Tibial nerve (tissue), 4 donors: ENCODE measurements at regions not wholly inside any gene's neighbourhood (a gene's known extent, or its start where the extent isn't known, plus 50 kb on each side); places are given as distances from the start of the nearest gene placed in this dataset.
A peak's percentile ranks its signal among the peaks of the same experiment; 100 is the strongest.
"Not testable (repeated sequence)": the region's sequence is repeated elsewhere in the genome, so short reads cannot be mapped to it uniquely, and the experiment has no call there.

Experiments
- DNase-seq, 2 donors: peaks; one replicate each; pipeline ENCODE4 v3.0.0-alpha.2; 2019; ENCODE audit warnings: low spot score in 2 of 2
- H3K27ac ChIP-seq, 4 donors: fragments of 200-600 bp; sonication (generic) in 3 of 4; one replicate each; pipeline ENCODE4 v1.5.1; 2017 to 2019; ENCODE audit warnings: mild to moderate bottlenecking in 1 of 4
- H3K27me3 ChIP-seq, 2 donors: fragments of 200-600 bp; sonication (generic) in 1 of 2; one replicate each; pipeline versions ENCODE4 v1.5.1 to v1.6.0; 2017 to 2019
- H3K36me3 ChIP-seq, 3 donors: fragments of 200-600 bp; sonication (generic); one replicate each; pipeline ENCODE4 v1.5.1; 2018 to 2019
- H3K4me1 ChIP-seq, 4 donors: fragments of 200-600 bp; sonication (generic) in 3 of 4; one replicate each; pipeline ENCODE4 v1.5.1; 2017 to 2019
- H3K4me3 ChIP-seq, 4 donors: fragments of 200-600 bp; sonication (generic) in 3 of 4; one replicate each; pipeline ENCODE4 v1.5.1; 2017 to 2019; ENCODE audit warnings: mild to moderate bottlenecking in 1 of 4, moderate library complexity in 1 of 4
- H3K9me3 ChIP-seq, 4 donors: fragments of 200-600 bp; sonication (generic) in 3 of 4; one replicate each; pipeline ENCODE4 v1.5.1; 2017 to 2019
- EP300 ChIP-seq, 2 donors: sonication (generic); formaldehyde crosslinking; IDR thresholded peaks; one replicate each; pipeline ENCODE4 v1.6.1; 2017; ENCODE audit warnings: antibody characterized with exemption in 2 of 2, mild to moderate bottlenecking in 1 of 2
- POLR2A ChIP-seq, 2 donors: fragments of 450-650 bp; IDR thresholded peaks; one replicate each; pipeline ENCODE4 v1.6.1; 2017; ENCODE audit warnings: antibody characterized with exemption in 2 of 2, mild to moderate bottlenecking in 2 of 2, moderate library complexity in 2 of 2
- WGBS, 2 donors: methylation state at CpG; one replicate each; pipeline ENCODE4 v1.1.5; 2018; 5-methylcytosine and 5-hydroxymethylcytosine counted together
- TF ChIP-seq, protein P1 (sequence below), 5 experiments: fragments of 200-600 bp in 3 of 5; fragments of 450-650 bp in 2 of 5; sonication (generic) in 3 of 5; IDR thresholded peaks; one replicate each; pipeline ENCODE4 v1.5.1; 2016 to 2019; ENCODE audit warnings: antibody characterized with exemption in 5 of 5, mild to moderate bottlenecking in 3 of 5, moderate library complexity in 2 of 5

DNA sequence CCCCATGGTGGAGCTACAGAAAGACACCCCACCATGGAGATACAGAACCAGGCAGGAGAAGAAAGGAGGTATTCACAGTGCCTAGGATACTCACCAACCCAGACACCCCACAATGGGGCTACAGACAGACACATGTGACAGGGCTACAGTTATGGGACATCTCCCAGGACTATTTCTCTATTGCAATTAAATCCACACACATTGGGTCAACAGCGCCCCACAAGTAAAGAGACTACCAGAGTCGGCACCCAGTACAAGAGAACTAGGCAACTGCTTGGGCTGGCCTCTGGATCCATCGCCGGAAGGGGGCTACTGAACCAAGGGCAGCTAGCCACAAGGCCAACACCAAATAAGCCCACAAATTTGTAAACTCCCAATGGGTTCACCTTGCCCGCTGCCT lies 310.1 kb upstream of the NCKAP5 start:
- Histone ChIP-seq H3K4me3 (no peak overlapping the region), H3K27ac (no peak overlapping the region), H3K27me3 (no peaks in the 10 kb centered on the region), H3K36me3 (no peaks in the 10 kb centered on the region), H3K9me3 (no peaks in the 10 kb centered on the region), H3K4me1 (no peaks in the 10 kb centered on the region)
- no peak for DNase-seq
- WGBS, 2 donors = 87 to 97% methylated on average over 3 to 5 of the region's 5 CpGs
- TF ChIP-seq EP300 (IDR thresholded peaks at IDR 0.05) (no peak), POLR2A (IDR thresholded peaks at IDR 0.05) (no peak)
- TF ChIP-seq, protein P1, sequence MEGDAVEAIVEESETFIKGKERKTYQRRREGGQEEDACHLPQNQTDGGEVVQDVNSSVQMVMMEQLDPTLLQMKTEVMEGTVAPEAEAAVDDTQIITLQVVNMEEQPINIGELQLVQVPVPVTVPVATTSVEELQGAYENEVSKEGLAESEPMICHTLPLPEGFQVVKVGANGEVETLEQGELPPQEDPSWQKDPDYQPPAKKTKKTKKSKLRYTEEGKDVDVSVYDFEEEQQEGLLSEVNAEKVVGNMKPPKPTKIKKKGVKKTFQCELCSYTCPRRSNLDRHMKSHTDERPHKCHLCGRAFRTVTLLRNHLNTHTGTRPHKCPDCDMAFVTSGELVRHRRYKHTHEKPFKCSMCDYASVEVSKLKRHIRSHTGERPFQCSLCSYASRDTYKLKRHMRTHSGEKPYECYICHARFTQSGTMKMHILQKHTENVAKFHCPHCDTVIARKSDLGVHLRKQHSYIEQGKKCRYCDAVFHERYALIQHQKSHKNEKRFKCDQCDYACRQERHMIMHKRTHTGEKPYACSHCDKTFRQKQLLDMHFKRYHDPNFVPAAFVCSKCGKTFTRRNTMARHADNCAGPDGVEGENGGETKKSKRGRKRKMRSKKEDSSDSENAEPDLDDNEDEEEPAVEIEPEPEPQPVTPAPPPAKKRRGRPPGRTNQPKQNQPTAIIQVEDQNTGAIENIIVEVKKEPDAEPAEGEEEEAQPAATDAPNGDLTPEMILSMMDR (IDR thresholded peaks at IDR 0.05) = no peak

DNA sequence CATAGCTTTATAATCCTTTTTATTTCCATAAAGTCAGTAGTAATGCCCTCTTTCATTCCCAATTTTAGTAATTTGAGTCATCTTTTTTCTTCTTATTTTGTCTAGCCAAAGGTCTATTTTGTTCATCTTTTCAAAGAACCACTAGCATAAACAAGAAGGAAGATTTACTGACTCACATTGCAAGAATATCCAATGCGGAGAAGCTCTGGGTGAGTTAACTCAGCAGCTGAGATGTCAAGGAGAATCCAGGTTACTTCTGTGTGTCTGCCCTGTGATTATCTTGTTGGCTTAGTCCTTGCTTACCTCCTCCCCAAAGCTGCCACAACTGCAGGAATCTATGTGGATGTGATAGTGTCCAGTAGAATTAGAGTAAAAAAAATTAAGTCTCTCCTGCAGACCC lies 311.4 kb upstream of the NCKAP5 start:
- Histone ChIP-seq H3K36me3 (no peaks in the 10 kb centered on the region), H3K9me3 (no peaks in the 10 kb centered on the region), H3K27me3 (no peaks in the 10 kb centered on the region), H3K4me1 (no peaks in the 10 kb centered on the region), H3K27ac (no peak overlapping the region), H3K4me3 (no peak overlapping the region)
- no peak for TF ChIP-seq EP300 (IDR thresholded peaks at IDR 0.05)
- TF ChIP-seq, protein P1 (IDR thresholded peaks at IDR 0.05) = no peak
- WGBS, 2 donors = 88 to 93% methylated on average over 1 of the region's 1 CpG
- no peak for DNase-seq

DNA sequence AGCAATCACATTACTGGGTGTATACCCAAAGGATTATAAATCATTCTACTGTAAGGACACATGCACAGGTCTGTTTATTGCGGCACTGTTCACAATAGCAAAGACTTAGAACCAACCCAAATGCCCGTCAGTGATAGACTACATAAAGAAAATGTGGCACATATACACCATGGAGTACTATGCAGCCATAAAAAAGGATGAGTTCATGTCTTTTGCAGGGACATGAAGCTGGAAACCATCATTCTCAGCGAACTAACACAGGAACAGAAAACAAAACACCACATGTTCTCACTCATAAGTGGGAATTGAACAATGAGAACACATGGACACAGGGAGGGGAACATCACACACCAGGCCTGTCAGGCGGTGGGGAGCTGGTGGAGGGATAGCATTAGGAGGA lies 313.9 kb upstream of the NCKAP5 start:
- 84 to 85% methylated on average over 4 of the region's 4 CpGs for WGBS, 2 donors
- H3K27ac ChIP-seq, H3K4me3 ChIP-seq, H3K27me3 ChIP-seq, H3K9me3 ChIP-seq, H3K4me1 ChIP-seq, H3K36me3 ChIP-seq, DNase-seq: not testable (repeated sequence)

DNA sequence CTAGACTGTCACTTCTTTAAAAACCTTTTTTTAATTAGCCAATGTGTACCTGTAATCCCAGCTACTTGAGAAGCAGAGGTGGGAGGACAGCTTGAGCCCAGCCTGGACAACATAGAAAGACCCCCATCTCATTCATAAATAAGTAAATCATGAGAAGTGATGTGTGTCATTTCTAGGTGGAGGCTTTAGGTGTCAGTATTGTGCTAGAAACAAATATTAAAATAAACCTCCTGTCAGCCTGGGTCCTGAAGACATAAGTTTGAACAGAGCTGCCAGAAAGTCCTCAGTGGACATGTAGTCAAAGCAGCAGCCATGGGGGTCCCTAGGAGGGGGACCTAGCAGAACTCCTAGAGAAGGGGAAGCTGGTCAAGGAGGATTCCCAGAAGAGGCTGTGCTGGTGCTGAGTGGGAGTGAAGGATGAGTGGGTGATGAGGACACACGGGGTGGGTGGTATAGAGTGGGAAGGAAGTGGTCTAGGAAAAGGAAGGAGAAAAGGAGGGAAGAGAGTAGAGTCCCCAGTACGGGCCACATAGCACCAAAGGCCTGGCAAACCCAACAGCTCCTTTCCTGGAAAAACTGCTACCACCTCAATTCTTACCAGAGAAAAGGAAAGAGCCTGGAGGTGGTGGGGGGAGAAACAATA lies 316.6 kb upstream of the NCKAP5 start:
- H3K4me3 ChIP-seq = no peak overlapping the region
- H3K36me3 ChIP-seq = no peaks in the 10 kb centered on the region
- H3K27ac ChIP-seq = no peak overlapping the region
- 56 to 59% methylated on average over 2 of the region's 2 CpGs for WGBS, 2 donors
- TF ChIP-seq EP300 (IDR thresholded peaks at IDR 0.05) (no peak), POLR2A (IDR thresholded peaks at IDR 0.05) (no peak)
- TF ChIP-seq, protein P1 (IDR thresholded peaks at IDR 0.05) = peak in 1 of 5 experiments; percentile 19
- no peak for DNase-seq
- no peaks in the 10 kb centered on the region for H3K9me3 ChIP-seq
- no peaks in the 10 kb centered on the region for H3K27me3 ChIP-seq
- H3K4me1 ChIP-seq = peaks cover 0 to 10% (median 4%) of the 10 kb centered on the region in 4 donors

DNA sequence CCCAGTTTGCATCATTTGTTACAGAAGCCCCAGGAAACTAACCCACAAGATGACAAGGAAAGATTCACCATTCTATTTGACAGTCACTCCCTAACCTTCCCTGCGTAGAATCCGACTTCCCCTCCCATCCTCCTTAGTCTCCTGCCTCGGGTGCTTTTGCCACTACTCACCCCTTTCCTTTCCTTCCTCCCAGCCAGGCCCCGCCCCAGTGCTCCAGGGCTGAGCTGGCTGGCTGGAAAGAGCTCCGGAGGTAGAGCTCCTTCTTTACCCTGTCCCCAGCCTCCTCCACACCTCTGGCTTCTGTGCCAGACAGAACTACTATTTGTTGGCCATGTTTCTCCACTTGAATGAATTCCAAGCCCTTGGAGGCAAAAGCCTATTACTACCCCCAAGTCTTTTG lies 317.6 kb upstream of the NCKAP5 start:
- Histone ChIP-seq H3K27me3 (no peaks in the 10 kb centered on the region), H3K36me3 (no peaks in the 10 kb centered on the region), H3K9me3 (no peaks in the 10 kb centered on the region), H3K4me3 (no peak overlapping the region), H3K27ac (no peak overlapping the region), H3K4me1 (peaks cover 0 to 10% (median 4%) of the 10 kb centered on the region in 4 donors)
- DNase-seq = no peak
- 57 to 64% methylated on average over 5 of the region's 5 CpGs for whole genome bisulfite sequencing, 2 donors
- TF ChIP-seq POLR2A (IDR thresholded peaks at IDR 0.05) = no peak
- TF ChIP-seq, protein P1 (IDR thresholded peaks at IDR 0.05) = no peak
- TF ChIP-seq EP300 (IDR thresholded peaks at IDR 0.05) = no peak
